OCI-LY7 (cell line): ENCODE measurements at regions not wholly inside any gene's neighbourhood (a gene's known extent, or its start where the extent isn't known, plus 50 kb on each side); places are given as distances from the start of the nearest gene placed in this dataset.

Experiments
- CTCF ChIP-seq: fragments of 200-600 bp; sonication (generic); conservative IDR thresholded peaks from 2 replicates; pipeline ENCODE4 v1.5.1; 2014; ENCODE audit warnings: mild to moderate bottlenecking, antibody characterized with exemption, low read length, moderate library complexity, mixed read lengths
- EZH2phosphoT487 ChIP-seq: fragments of 200-600 bp; sonication (generic); IDR thresholded peaks from 2 replicates; pipeline ENCODE4 v1.6.1; 2018; ENCODE audit warnings: low read depth, borderline replicate concordance, mild to moderate bottlenecking, mixed run types, antibody characterized with exemption, low read length, moderate library complexity, mixed read lengths

DNA sequence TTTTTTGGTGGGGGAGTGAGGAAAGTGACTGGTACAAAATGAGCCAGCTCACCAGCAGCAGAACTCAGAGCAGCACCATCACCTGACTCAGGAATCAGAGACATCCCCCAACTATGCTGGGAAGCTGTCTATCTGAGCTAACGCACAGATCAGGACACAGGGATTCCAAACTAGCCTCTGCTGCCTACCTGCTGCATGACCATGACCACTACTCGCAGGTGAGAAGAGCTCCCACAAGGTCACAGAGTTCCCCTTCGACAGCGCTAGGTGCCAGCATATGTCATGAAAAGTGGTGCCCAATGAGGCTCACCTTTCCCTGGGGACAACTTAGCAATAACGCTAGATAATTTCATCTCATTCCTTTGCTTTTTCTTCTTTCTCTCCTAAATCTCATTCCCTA lies 662.6 kb upstream of the CPEB2 start:
- no peak for TF ChIP-seq CTCF
- TF ChIP-seq EZH2phosphoT487, result no peak
